Endothelial cell (in vitro differentiated cells): ENCODE measurements at regions not wholly inside any gene's neighbourhood (a gene's known extent, or its start where the extent isn't known, plus 50 kb on each side); places are given as distances from the start of the nearest gene placed in this dataset.

Experiments used
- DNase-seq: peaks from one replicate; pipeline ENCODE4 v3.0.0; 2021; ENCODE audit warnings: low spot score
- H3K27ac Mint-ChIP-seq: one replicate; pipeline ENCODE4 v1.8.0; 2021; ENCODE audit warnings: mixed read lengths, inconsistent platforms; ENCODE audit not compliant: unreplicated experiment
- H3K27me3 Mint-ChIP-seq: one replicate; pipeline ENCODE4 v1.8.0; 2021; ENCODE audit warnings: mild to moderate bottlenecking, moderate library complexity, mixed read lengths, inconsistent platforms; ENCODE audit not compliant: unreplicated experiment
- H3K36me3 Mint-ChIP-seq: one replicate; pipeline ENCODE4 v1.8.0; 2021; ENCODE audit warnings: mild to moderate bottlenecking, low read depth, mixed read lengths, inconsistent platforms; ENCODE audit not compliant: unreplicated experiment
- H3K4me1 Mint-ChIP-seq: one replicate; pipeline ENCODE4 v1.8.0; 2021; ENCODE audit warnings: mild to moderate bottlenecking, mixed read lengths, inconsistent platforms; ENCODE audit not compliant: unreplicated experiment
- H3K4me3 Mint-ChIP-seq: one replicate; pipeline ENCODE4 v1.8.0; 2021; ENCODE audit warnings: mild to moderate bottlenecking, mixed read lengths, inconsistent platforms; ENCODE audit not compliant: unreplicated experiment
- H3K9me3 Mint-ChIP-seq: one replicate; pipeline ENCODE4 v1.8.0; 2021; ENCODE audit warnings: mixed read lengths, inconsistent platforms; ENCODE audit not compliant: unreplicated experiment
- CTCF ChIP-seq: fragments of 200-600 bp; sonication (generic); IDR thresholded peaks from one replicate; pipeline ENCODE4 v1.5.0; 2021; ENCODE audit warnings: antibody characterized with exemption; ENCODE audit not compliant: unreplicated experiment

GRCh38 chr18:73893880-73894279 lies 253.8 kb downstream of the FBXO15 start:
- no peak for DNase-seq
- no peaks in the 10 kb centered on the region for H3K9me3 Mint-ChIP-seq
- no peak for TF ChIP-seq CTCF
- peaks cover 2% of the 10 kb centered on the region for H3K27me3 Mint-ChIP-seq
- no peak overlapping the region for H3K27ac Mint-ChIP-seq
- H3K36me3 Mint-ChIP-seq, result no peaks in the 10 kb centered on the region
- H3K4me1 Mint-ChIP-seq, result no peaks in the 10 kb centered on the region
- no peak overlapping the region for H3K4me3 Mint-ChIP-seq

GRCh38 chr18:73891572-73892421 lies 255.8 kb downstream of the FBXO15 start:
- no peak overlapping the region for H3K27ac Mint-ChIP-seq
- no peaks in the 10 kb centered on the region for H3K36me3 Mint-ChIP-seq
- peaks cover 2% of the 10 kb centered on the region for H3K27me3 Mint-ChIP-seq
- TF ChIP-seq CTCF, result peak; percentile 35
- peak; percentile 24 for DNase-seq
- no peaks in the 10 kb centered on the region for H3K4me1 Mint-ChIP-seq
- H3K9me3 Mint-ChIP-seq, result no peaks in the 10 kb centered on the region
- no peak overlapping the region for H3K4me3 Mint-ChIP-seq

- DNase-seq, result no peak
- H3K36me3 Mint-ChIP-seq, result no peaks in the 10 kb centered on the region
- TF ChIP-seq CTCF, result no peak
- H3K4me3 Mint-ChIP-seq, result no peak overlapping the region
- peaks cover 2% of the 10 kb centered on the region for H3K27me3 Mint-ChIP-seq
- no peaks in the 10 kb centered on the region for H3K4me1 Mint-ChIP-seq
- no peaks in the 10 kb centered on the region for H3K9me3 Mint-ChIP-seq
- H3K27ac Mint-ChIP-seq, result no peak overlapping the region
Measured at GRCh38 chr18:73888565-73888964, 259.1 kb downstream of the FBXO15 start.

- no peak for DNase-seq
- no peak overlapping the region for H3K27ac Mint-ChIP-seq
- no peaks in the 10 kb centered on the region for H3K9me3 Mint-ChIP-seq
- no peak for TF ChIP-seq CTCF
- no peaks in the 10 kb centered on the region for H3K4me1 Mint-ChIP-seq
- H3K4me3 Mint-ChIP-seq, result no peak overlapping the region
- peaks cover 3% of the 10 kb centered on the region for H3K27me3 Mint-ChIP-seq
- H3K36me3 Mint-ChIP-seq, result no peaks in the 10 kb centered on the region
Measured at GRCh38 chr18:73887801-73888200, 259.8 kb downstream of the FBXO15 start.

- H3K9me3 Mint-ChIP-seq, result no peaks in the 10 kb centered on the region
- no peak overlapping the region for H3K27ac Mint-ChIP-seq
- no peaks in the 10 kb centered on the region for H3K36me3 Mint-ChIP-seq
- peaks cover 1% of the 10 kb centered on the region for H3K27me3 Mint-ChIP-seq
- DNase-seq, result no peak
- no peak overlapping the region for H3K4me3 Mint-ChIP-seq
- H3K4me1 Mint-ChIP-seq, result peaks cover 10% of the 10 kb centered on the region
- TF ChIP-seq CTCF, result no peak
Measured at GRCh38 chr18:73884868-73885267, 262.8 kb downstream of the FBXO15 start.
